NCI-H2171 (cell line): ENCODE measurements at regions not wholly inside any gene's neighbourhood (a gene's known extent, or its start where the extent isn't known, plus 50 kb on each side); places are given as distances from the start of the nearest gene placed in this dataset.
"Not testable (repeated sequence)": the region's sequence is repeated elsewhere in the genome, so short reads cannot be mapped to it uniquely, and the experiment has no call there.

Experiments used
- DNase-seq: peaks from one replicate; lab custom pipeline; 2025; lab: John Stamatoyannopoulos, UW

DNA sequence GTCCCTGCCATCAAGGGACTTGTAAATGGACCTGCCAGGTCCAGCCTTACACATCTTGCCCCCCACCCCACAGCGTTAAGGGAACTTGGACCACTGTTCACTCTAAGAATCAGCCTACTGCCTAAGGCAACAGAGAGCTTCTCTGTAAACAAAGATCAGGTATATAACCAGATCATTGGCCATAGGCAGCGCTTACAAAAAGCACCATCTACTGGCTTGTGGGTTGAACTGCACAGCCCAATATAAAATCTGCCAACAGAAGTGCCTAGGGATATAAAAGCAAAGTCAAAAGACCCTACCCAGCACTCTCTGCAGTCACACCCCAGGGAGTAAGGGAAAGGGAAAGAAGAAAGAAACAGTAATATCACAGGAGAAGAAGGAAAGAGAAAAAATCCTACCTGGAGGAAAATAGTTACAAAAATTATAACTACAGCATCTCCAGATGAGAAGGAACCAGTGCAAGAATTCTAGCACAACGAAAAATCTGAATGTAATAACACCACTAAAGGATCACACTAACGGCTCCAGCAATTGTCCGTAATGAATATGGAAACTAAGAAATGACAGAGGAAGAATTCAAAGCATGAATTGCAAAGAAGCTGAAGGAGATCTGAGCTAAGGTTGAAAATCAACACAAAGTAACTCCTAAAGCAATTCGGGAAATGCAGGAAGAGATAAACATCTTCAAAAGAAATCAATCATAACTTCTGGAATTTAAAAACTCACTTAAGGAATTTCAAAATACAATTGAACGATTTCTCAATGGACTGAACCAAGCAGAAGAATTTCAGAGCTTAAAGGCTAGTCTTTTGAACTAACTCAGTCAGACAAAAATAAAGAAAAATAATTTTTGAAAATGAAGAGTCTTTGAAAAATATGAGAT lies 95.2 kb upstream of the PCED1B start:
- no peak for DNase-seq

DNA sequence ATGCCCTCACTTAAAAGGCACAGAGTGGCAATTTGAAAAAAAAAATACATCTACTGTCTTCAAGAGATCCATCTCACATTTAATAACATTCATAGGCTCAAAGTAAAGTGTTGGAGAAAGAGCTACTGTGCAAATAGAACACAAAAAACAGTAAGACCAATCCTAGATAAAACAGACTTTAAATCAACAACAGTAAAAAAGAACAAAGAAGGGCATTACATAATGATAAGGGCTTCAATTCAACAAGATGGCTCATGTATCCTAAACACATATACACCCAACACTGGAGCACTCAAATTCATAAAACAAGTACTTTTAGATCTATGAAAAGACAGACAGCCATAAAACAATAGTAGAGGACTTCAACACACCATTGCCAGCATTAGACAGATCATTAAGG lies 93.6 kb upstream of the PCED1B start:
- DNase-seq = no peak

DNA sequence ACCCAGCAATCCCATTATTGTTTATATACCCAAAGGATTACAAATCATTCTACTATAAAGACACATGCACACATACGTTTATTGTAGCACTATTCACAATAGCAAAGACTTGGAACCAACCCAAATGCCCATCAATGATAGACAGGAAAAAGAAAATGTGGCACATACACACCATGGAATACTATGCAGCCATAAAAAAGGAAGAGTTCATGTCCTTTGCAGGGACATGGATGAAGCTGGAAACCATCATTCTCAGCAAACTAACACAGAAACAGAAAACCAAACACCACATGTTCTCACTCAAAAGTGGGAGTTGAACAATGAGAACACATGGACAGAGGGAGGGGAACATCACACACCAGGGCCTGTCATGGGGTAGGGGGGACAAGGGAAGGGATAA lies 91.3 kb upstream of the PCED1B start:
- not testable (repeated sequence) for DNase-seq

DNA sequence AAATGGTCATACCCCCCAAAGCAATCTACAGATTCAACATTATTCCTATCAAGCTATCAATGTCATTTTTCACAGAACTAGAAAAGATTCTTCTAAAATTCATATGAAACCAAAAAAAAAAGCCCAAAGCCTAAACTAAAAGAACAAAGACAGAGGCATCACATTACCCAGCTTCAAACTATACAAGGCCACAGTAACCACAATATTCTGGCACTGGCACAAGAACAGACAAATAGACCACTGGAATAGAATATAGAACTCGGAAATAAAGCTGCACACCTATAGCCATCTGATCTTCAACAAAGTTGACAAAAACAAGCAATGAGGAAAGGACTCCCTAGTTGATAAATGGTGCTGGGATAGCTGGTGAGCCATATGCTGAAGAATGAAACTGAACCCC lies 89.2 kb upstream of the PCED1B start:
- no peak for DNase-seq

DNA sequence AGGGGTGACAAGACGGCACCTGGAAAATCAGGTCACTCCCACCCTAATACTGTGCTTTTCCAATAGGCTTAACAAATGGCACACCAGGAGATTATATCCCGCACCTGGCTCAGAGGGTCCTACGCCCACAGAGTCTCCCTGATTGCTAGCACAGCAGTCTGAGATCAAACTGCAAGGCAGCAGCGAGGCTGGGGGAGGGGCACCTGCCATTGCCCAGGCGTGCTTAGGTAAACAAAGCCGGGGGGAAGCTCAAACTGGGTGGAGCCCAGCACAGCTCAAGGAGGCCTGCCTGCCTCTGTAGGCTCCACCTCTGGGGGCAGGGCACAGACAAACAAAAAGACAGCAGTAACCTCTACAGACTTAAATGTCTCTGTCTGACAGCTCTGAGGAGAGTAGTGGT lies 87.4 kb upstream of the PCED1B start:
- not testable (repeated sequence) for DNase-seq

DNA sequence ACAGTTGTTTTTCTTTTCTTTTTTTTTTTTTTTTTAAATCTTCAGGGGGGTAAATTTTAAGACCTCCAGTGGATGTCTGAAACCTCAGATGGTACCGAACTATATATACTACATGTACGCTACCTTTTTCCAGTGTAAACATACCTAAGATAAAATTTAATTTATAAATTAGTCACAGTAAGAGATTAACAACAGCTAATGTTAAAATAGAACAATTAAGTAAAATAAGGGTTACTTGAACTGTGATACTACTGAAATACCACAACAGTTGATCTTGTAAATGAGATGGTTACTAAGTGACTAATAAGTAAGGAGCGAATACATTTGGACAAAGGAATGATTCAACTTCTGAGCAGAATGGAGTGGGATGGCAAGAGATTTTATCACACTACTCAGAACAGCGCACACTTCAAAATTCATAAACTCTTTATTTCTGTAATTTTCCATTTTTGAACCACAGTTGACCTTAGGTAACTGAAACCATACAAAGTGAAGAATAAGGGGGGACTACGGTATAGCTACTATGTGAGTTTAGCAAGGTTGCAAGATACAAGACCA lies 80.5 kb upstream of the PCED1B start:
- DNase-seq = no peak

DNA sequence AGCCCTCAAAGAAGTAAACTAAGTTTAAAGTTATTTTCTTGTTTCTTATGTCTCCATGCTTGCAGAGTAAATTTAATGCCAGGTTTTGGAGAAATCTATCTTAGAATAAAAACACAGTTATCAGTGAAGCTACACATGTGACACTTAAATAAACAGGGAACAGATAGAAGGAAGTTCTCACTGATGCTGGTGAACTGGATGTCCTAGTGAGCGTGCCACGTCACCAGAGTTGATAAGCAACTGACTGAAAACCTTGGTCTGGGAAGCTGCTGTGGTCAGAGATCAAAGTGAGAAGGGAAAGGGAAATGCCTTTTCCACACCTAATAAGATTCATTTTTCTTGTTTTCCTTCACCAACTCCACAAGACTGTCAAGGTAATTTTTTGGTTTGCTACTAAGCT lies 74.8 kb upstream of the PCED1B start:
- DNase-seq = no peak

DNA sequence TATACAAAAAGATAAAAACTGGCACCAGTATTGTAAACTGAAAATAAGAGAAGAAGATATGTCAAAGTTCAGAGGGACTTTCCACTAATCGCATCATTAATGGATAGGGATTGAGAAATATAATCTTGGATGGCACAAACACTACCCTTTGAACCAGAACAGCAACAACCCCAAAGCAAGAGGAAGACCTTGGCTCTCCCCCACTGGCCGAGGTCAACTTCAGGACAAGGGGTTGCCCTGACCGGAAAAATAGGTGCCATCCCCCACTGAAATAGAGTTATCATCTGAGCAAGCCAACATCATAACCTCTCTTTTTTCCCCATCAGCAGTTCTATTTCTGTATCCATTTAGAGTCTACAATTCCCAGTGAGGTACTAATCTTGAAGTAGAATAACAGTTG lies 72.4 kb upstream of the PCED1B start:
- no peak for DNase-seq

DNA sequence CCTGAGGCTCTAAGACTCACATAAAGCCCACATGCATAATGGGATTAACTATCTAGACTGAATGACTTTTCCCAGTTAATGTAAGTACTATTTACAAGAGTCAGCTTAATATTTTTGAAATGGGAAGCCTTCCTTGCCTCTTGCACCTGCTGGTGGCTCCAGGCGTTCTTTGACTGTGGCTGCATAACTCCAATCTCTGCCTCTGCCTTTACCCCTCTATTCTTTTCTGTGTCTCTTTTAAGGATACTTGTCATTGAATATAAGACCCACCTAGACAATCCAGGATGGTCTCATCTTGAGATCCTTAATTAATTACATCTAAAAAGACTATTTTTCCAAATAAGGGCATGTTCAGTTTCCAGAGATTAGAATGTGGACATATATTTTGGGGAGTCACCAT lies 66.9 kb upstream of the PCED1B start:
- DNase-seq = no peak

DNA sequence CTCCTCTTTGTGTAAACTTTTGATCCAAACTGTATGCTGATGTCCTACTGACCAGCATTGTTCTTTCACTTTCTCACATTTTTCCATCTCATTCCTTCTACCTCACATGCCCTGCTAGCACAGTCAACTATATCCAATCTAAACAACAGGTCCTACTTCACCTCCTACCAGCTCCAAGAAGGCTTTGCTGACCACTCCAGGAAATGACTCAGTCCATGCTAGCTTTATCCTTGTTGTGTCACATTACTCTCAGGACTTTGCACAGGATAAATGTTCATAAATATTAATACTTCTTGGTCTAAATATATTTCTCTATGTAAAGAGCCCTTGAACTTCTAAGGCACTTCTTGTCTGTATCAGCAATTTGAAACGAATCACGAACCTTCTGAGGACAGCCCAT lies 64.9 kb upstream of the PCED1B start:
- no peak for DNase-seq

DNA sequence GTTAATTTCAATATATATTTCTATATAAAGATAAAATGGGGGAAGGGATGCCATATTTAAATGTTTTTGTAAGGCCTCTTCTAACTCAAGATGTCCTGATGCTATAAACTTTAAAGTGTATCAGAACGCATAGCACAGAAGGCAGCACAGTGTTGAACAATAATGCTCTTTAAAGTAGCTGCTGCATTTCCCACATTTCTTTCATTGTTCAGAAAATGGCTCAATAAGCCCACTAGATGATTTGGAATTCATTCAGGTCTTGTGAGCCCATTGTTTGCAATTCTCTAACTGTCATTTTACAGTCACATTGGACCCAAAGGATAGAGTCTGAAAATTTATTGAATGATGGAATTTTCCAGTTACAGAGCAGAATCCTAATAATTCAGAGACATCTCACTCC lies 64.0 kb upstream of the PCED1B start:
- no peak for DNase-seq

DNA sequence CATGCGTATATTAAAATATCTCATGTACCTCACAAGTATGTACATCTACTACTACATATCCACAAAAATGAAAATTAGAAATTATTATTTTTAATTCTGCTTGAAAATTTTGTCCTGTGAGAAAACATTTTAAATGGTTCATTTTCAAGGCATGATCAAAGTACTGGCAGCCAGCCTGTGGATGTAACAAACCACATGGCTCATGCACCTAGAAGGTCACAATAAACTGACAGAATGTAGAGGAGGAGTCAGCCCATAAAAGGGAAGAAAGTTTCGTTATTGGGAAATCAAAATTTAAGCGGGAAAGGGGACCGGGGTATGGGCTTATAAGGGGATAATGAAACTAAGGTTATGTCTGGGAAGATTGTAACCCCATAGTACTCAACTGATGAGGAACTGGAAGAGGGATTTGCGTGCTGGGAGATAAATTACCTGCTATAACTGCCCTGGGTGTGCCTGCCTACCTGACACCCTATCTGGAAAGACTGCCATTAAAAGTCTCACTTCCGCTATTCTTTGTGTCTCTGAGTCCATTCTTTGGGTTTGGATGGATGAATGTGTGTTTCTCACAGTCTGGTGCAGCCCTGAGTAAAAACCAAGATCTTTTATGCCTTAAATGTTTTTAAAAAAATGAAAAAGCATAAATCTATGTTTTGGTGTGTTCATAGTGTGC lies 62.2 kb upstream of the PCED1B start:
- no peak for DNase-seq

DNA sequence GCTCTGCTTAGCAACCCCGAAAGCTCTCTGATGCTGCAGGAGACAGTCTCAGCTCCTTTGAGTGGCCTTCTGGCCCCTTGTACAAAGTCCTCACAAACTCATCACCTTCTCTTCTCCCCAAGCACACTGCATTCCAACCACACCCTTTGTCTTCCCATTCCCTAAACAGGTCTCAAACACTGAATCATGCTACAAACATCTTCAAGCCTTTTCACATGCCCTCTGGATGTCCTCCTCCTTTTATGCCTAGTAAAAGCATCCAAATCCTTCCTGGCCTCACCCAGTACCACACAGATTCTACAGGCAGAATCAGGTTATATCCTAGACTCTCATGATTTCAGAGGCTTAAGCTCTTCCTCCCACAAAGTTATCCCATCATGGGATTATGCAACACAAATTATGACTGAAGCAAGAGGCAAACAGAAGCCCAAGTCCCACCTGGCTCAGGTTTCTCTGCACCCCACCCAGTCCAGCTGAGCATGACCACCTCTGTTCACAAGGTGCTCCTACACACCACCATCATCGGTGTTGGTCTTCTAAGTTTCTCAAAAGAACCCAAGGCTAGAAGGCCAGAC lies 61.4 kb upstream of the PCED1B start:
- no peak for DNase-seq

DNA sequence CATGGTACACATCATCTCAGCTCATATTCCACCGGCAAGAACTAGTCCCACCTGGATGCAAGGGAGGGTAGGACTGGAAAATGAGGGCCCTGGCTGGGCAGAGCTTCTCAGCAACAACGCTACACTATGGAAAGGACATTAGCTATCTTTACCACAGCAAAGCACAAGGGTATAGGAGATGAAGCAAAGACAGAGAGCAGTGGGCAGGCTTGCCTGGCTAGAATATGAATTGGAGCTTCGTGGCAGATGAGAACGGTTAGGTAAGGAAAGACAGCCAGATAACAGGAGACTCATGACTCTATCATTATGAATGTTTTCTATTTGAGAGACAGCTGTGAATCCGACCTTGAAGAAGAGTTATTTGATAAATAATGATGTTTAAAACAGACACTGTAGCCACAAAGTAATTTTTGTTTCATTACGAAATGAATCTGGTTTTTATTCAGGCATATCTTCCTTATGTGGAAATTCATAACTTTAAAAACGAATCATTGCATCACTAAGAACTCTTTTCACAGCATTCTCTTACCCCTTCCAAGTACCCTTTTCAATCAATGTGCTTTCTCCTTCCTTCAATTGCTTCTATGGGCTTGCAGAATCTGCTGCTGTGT lies 59.1 kb upstream of the PCED1B start:
- DNase-seq = no peak

DNA sequence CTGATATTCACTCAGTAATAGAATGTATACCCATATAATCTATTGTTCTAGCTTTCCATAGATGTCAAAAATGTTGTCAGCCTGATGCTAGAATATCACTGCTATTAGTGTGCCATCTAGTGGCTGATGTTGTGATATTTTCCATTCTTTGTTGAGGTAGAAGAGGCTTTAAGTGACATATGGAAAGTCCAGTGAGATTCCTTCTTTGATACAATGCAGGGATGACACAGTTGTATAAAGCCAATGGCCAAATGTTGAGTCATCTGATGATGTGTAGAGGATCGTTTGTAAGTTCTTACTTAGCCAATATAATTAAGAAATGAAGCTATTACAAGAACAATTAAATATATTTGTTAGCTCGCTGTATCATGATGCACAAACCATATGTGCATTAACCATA lies 58.1 kb upstream of the PCED1B start:
- peak; percentile 1 for DNase-seq

DNA sequence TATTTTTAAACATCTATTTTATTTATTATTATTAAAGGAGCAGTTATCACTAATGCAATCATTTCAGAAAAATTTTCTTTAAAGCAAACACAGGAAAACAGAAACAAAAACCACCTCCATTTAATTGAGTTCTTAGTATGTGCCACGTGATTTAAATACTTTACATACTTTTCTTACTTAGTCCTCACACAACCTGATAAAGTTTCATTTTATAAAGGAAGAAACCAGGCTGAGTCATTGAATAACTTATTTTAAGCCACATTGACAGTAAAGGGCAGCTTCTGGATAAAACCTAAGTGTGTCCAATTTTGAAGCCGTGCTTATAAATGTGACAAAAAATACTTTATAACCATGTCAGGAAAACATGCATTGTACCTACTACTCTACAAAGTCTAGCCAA lies 57.1 kb upstream of the PCED1B start:
- no peak for DNase-seq

DNA sequence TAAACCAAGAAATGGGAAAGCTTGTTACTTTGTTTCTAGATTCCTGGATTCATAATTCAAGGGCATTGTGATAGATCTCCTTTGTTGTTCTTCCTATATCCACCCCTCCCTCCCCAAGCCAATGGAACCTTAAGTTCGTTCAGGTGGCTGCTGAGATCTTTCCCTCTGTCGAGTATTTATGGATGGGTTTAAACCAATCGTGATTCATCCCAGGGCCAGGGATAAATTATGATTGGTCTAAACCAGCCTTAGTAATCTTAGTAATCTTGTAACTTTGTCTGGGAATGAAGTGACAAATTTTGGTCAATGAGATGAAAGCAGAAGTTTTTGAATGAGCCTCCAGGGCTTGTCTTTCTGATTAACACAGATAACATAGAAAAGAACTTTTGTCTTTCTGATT lies 56.1 kb upstream of the PCED1B start:
- no peak for DNase-seq

DNA sequence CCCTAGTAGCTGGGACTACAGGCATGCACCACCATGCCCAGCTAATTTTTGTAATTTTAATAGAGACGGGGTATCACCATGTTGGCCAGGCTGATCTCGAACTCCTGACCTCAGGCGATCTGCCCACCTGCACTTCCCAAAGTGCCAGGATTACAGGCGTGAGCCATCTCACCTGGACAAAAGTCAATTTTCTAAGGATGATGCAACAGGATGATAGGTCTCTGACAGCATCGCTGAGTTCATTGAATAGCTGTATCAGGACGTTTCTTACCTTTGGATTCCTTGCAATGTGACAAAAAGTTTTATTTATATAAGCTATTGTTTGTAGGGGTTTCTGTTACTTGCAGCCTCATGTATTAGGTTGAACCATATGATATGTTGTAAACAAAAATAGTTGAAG lies 55.5 kb upstream of the PCED1B start:
- DNase-seq = no peak

DNA sequence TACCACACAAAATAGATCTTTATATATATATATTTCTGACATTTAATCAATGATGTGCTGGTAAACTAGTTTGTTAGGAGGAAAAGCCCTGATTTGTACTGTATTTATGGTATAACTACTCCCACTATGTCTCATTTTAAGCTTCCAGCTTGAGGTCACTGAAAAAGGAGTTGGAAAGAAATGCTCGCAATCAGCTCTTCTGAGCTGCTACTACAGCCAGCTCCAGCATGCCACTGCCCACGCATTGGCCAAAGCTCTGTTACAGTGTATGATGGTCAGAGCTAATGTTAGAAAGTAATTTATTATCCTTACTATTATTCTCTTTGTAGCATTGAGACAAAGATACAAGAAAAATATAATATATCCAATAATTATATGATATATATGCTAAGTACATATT lies 55.0 kb upstream of the PCED1B start:
- DNase-seq = no peak

DNA sequence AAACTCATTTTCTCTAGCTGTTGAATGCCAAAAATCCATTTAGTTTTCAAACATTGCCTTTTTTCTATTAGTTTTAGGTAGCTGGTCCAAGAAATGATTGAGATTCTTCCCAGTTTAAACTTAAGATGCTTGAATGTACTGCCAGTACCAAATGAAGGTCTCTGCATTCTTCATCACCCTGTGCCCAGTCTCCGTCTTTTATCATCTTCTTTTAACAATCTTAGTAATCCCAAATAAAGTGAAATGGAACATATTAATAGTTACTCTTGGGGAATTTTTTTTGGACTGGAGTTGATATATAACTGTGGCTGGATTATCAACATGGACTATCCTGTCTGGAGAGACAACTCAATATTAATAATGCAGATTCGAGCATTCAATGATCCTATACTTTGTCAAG lies 54.1 kb upstream of the PCED1B start:
- DNase-seq = no peak

DNA sequence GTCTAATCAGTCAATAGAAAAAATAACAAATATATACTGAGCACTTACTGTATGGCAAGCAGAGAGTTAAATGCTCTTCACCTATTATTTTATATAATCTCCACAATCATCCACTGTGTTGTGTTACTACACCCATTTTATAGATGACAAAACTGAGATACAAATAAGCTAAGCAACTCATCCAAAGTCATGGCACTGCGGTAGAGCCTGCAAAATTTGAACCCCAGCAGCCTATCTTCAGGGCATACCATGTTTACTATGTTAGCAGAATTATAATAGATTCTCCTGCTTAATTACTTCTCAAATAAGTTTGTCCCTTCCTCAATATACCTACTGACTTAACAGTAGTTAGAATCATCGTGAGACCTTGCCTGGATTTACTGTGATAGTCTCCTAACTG lies 53.6 kb upstream of the PCED1B start:
- DNase-seq = no peak

DNA sequence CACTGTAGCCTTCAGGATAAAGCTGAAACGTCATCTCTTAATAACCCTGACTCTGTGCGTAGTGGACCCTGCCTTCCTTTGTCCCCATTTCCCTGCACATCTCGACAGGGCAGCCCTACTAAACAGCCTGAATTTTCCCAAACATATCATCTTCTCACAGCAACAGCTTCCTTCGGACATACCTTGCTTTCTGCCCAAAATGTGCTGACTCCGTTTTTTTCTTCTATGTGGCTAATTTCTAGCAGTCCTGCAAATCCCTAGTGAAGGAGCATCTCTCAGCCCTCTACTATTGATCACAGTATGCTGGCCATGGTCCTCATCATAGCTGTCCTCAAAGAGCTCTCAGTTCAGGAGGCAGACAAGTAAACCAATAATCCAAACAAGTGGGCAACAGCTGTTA lies 53.1 kb upstream of the PCED1B start:
- no peak for DNase-seq
